HG03457 (cell line): ENCODE measurements at regions not wholly inside any gene's neighbourhood (a gene's known extent, or its start where the extent isn't known, plus 50 kb on each side); places are given as distances from the start of the nearest gene placed in this dataset.

Source experiments
- ATAC-seq: cut with Tn5 transposase; IDR thresholded peaks from one replicate; pipeline ENCODE4 v1.9.1; 2021; ENCODE audit warnings: moderate number of reproducible peaks; ENCODE audit not compliant: unreplicated experiment

- no peak for ATAC-seq
Measured at GRCh38 chr6:87815449-87815848, 113.4 kb upstream of the AKIRIN2 start.

GRCh38 chr6:87808005-87808757, 106.1 kb upstream of the AKIRIN2 start:
- no peak for ATAC-seq

GRCh38 chr6:87807475-87807874, 105.4 kb upstream of the AKIRIN2 start:
- ATAC-seq: no peak

GRCh38 chr6:87806635-87807034, 104.6 kb upstream of the AKIRIN2 start:
- ATAC-seq: no peak

- ATAC-seq: no peak
Measured at GRCh38 chr6:87806099-87806498, 104.1 kb upstream of the AKIRIN2 start.

GRCh38 chr6:87803791-87804190, 101.8 kb upstream of the AKIRIN2 start:
- no peak for ATAC-seq

GRCh38 chr6:87799651-87800050, 97.6 kb upstream of the AKIRIN2 start:
- no peak for ATAC-seq

GRCh38 chr6:87798393-87799278, 96.6 kb upstream of the AKIRIN2 start:
- no peak for ATAC-seq

GRCh38 chr6:87794922-87795885, 93.2 kb upstream of the AKIRIN2 start:
- ATAC-seq: no peak

GRCh38 chr6:87793315-87793714, 91.3 kb upstream of the AKIRIN2 start:
- ATAC-seq: no peak

- no peak for ATAC-seq
Measured at GRCh38 chr6:87791982-87792381, 89.9 kb upstream of the AKIRIN2 start.

- ATAC-seq: no peak
Measured at GRCh38 chr6:87791485-87791884, 89.5 kb upstream of the AKIRIN2 start.

GRCh38 chr6:87791029-87791428, 89.0 kb upstream of the AKIRIN2 start:
- no peak for ATAC-seq

- ATAC-seq: no peak
Measured at GRCh38 chr6:87789900-87790290, 87.9 kb upstream of the AKIRIN2 start.

GRCh38 chr6:87789198-87789899, 87.3 kb upstream of the AKIRIN2 start:
- no peak for ATAC-seq

- no peak for ATAC-seq
Measured at GRCh38 chr6:87788141-87788540, 86.1 kb upstream of the AKIRIN2 start.

GRCh38 chr6:87785229-87785862, 83.3 kb upstream of the AKIRIN2 start:
- ATAC-seq: no peak

- ATAC-seq: no peak
Measured at GRCh38 chr6:87784690-87785089, 82.7 kb upstream of the AKIRIN2 start.

- no peak for ATAC-seq
Measured at GRCh38 chr6:87784051-87784450, 82.0 kb upstream of the AKIRIN2 start.

GRCh38 chr6:87779542-87779941, 77.5 kb upstream of the AKIRIN2 start:
- ATAC-seq: no peak
